BJ (cell line): ENCODE measurements at regions not wholly inside any gene's neighbourhood (a gene's known extent, or its start where the extent isn't known, plus 50 kb on each side); places are given as distances from the start of the nearest gene placed in this dataset.
A peak's percentile ranks its signal among the peaks of the same experiment; 100 is the strongest.

Experiments used
- CTCF ChIA-PET: fragments of 350-600 bp; formaldehyde crosslinking; extraction: SDS; loops from one replicate; lab custom pipeline; 2021; ENCODE audit warnings: antibody characterized with exemption, inconsistent platforms; lab: Yijun Ruan, JAX
- POLR2A ChIA-PET: fragments of 300-600 bp; sonication (Branson Sonifier 250); formaldehyde crosslinking; extraction: SDS; loops from one replicate; lab custom pipeline; 2021; ENCODE audit warnings: antibody characterized with exemption; lab: Charles Lee
- DNase-seq: peaks from one replicate; pipeline ENCODE4 v3.0.0-alpha.2; 2011; ENCODE audit warnings: low read depth
- H3K27me3 ChIP-seq: 2 replicates; pipeline ENCODE4 v1.6.0; 2011; ENCODE audit warnings: low read length; ENCODE audit not compliant: control insufficient read depth, insufficient read depth
- H3K36me3 ChIP-seq: 2 replicates; pipeline ENCODE4 v1.5.1; 2011; ENCODE audit warnings: low read length; ENCODE audit not compliant: control insufficient read depth, insufficient read depth
- H3K4me3 ChIP-seq: 2 replicates; pipeline ENCODE4 v1.5.1; 2011; ENCODE audit warnings: low read depth, mild to moderate bottlenecking, control low read depth, low read length
- CTCF ChIP-seq: IDR thresholded peaks from 2 replicates; pipeline ENCODE4 v1.5.1; 2011; ENCODE audit warnings: low read depth, mild to moderate bottlenecking, control low read depth, inconsistent platforms, low read length, moderate library complexity; ENCODE audit not compliant: insufficient read depth

GRCh38 chr1:105485207-105485606 is 1571.3 kb upstream of the PRMT6 start:
- peak; percentile 73 for DNase-seq
- Histone ChIP-seq H3K36me3 (no peaks in the 10 kb centered on the region), H3K27me3 (no peaks in the 10 kb centered on the region), H3K4me3 (no peak overlapping the region)
- no peak for TF ChIP-seq CTCF
- ChIA-PET POLR2A (no interaction called here), CTCF (no interaction called here)

GRCh38 chr1:105492921-105493320 is 1563.6 kb upstream of the PRMT6 start:
- no peak for TF ChIP-seq CTCF
- POLR2A ChIA-PET = interaction anchor here (0.5 kb wide), 1 partner anchor 11 kb away, joined by 3 read pairs; no protein-coding TSS in a partner anchor

GRCh38 chr1:105516068-105516467 is 1540.4 kb upstream of the PRMT6 start:
- ChIA-PET CTCF (no interaction called here), POLR2A (no interaction called here)
- Histone ChIP-seq H3K36me3 (no peaks in the 10 kb centered on the region), H3K27me3 (no peaks in the 10 kb centered on the region), H3K4me3 (no peak overlapping the region)
- no peak for DNase-seq
- TF ChIP-seq CTCF = no peak

More at GRCh38 chr1:105492921-105493320, 1563.6 kb upstream of the PRMT6 start:
- Histone ChIP-seq H3K36me3 (no peaks in the 10 kb centered on the region), H3K27me3 (no peaks in the 10 kb centered on the region), H3K4me3 (no peak overlapping the region)
- CTCF ChIA-PET = no interaction called here
- DNase-seq = no peak

- no peaks in the 10 kb centered on the region for H3K27me3 ChIP-seq
- TF ChIP-seq CTCF = no peak
- no peak for DNase-seq
- H3K36me3 ChIP-seq = no peaks in the 10 kb centered on the region
- CTCF ChIA-PET = no interaction called here
- no peak overlapping the region for H3K4me3 ChIP-seq
- POLR2A ChIA-PET = no interaction called here
Measured at GRCh38 chr1:105533996-105534395, 1522.5 kb upstream of the PRMT6 start.

GRCh38 chr1:105544475-105544874 is 1512.0 kb upstream of the PRMT6 start:
- CTCF ChIA-PET = interaction anchor here (1.2 kb wide), 1 partner anchor 16 kb away, joined by 3 read pairs; no protein-coding TSS in a partner anchor
- TF ChIP-seq CTCF = no peak
- Histone ChIP-seq H3K27me3 (no peaks in the 10 kb centered on the region), H3K4me3 (no peak overlapping the region), H3K36me3 (no peaks in the 10 kb centered on the region)
- POLR2A ChIA-PET = no interaction called here
- no peak for DNase-seq
